ENCODE measurements at regions not wholly inside any gene's neighbourhood (a gene's known extent, or its start where the extent isn't known, plus 50 kb on each side); places are given as distances from the start of the nearest gene placed in this dataset.

DNA sequence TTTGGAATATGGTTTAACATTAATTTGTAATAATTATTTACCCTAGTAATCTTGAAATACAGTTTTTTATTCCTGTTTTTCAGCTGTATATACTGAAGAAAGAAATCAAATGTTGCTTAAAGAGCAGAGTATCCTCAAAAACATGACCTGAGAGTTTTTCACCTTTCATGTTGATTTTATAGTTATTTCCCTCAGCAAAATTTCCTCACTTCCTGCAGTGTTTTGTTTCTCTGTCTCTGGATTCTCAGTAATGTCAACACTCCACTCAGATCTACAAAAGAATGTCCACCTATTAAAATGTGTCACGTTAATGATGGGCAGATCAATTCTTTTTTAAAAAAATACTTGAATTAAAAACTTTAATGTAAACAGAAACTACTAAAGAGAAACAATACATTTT, 398.3 kb downstream of the ANXA1 start:
- no peaks in the 10 kb centered on the region; the same call in 1 of the 2 replicates for H3K9me3 ChIP-seq (ENCODE audit: control insufficient read depth, insufficient read depth, low read length)
- no peak for ATAC-seq (ENCODE audit: low read depth)
- H4K8ac ChIP-seq (ENCODE audit: low read depth in 2 of 2, low read length in 2 of 2): no peak overlapping the region
- no peak overlapping the region for H2AK9ac ChIP-seq (replicated peaks; ENCODE audit: low read depth, low read length, poor library complexity)
- H2BK20ac ChIP-seq (ENCODE audit: low read depth, low read length): no peak overlapping the region
- H2BK5ac ChIP-seq (ENCODE audit: low read depth, low read length, poor library complexity, severe bottlenecking): no peak overlapping the region
- H3K56ac ChIP-seq (ENCODE audit: extremely low read depth, insufficient read depth, low read length): no peak overlapping the region
- no CpG with 5 or more reads among the region's 1 CpG for WGBS, 2 experiments (ENCODE audit: extremely low coverage in 2 of 2, insufficient read length in 1 of 2)
- BruUV-seq (replicated peaks): no TSS peak
- H3K4me3 ChIP-seq (ENCODE audit: insufficient read depth, low read depth, low read length): no peak overlapping the region
- H3K9me1 ChIP-seq (ENCODE audit: insufficient read depth, low read length): no peaks in the 10 kb centered on the region
- CTCF ChIA-PET: no interaction called here
- H4K5ac ChIP-seq (ENCODE audit: low read depth, low read length): no peak overlapping the region
- H3K9ac ChIP-seq (ENCODE audit: low read depth, low read length): no peak overlapping the region
- H3K79me1 ChIP-seq (ENCODE audit: low read depth in 1 of 2, low read length in 2 of 2): no peaks in the 10 kb centered on the region
- dilution Hi-C loops (cut with HindIII; ENCODE audit: low sequenced_read_pairs, unreplicated experiment): no loop called here
- H3K27me3 ChIP-seq (ENCODE audit: control insufficient read depth, insufficient read depth, low read length): no peaks in the 10 kb centered on the region
- no peak overlapping the region for H3K14ac ChIP-seq (replicated peaks; ENCODE audit: low read depth, low read length)
- no peak overlapping the region for H3K4ac ChIP-seq (ENCODE audit: low read depth, low read length)
- H3K4me2 ChIP-seq (ENCODE audit: low read depth, low read length): no peak overlapping the region
- no peak overlapping the region for H2AFZ ChIP-seq (replicated peaks; ENCODE audit: low read length, poor library complexity)
- DNase-seq: no peak
- no peak overlapping the region for H4K91ac ChIP-seq (ENCODE audit: insufficient read depth, low read depth, low read length)
- H3K18ac ChIP-seq (ENCODE audit: low read depth, low read length): no peak overlapping the region
- no peak overlapping the region for H3K23ac ChIP-seq (ENCODE audit: low read depth, low read length)
- H3K4me1 ChIP-seq (ENCODE audit: control insufficient read depth, insufficient read depth, low read length): no peaks in the 10 kb centered on the region
- in situ Hi-C loops (cut with MboI; ENCODE audit: low sequenced_read_pairs): no loop called here
- no peaks in the 10 kb centered on the region for H4K20me1 ChIP-seq (ENCODE audit: insufficient read depth, low read length)
- intact Hi-C loops (cut with micrococcal nuclease): no loop called here
- H3K27ac ChIP-seq (ENCODE audit: insufficient read depth, low read length): no peak overlapping the region
- H2BK15ac ChIP-seq (ENCODE audit: low read depth, low read length): no peak overlapping the region
- no peak overlapping the region for H2AK5ac ChIP-seq (ENCODE audit: low read depth, low read length)
- POLR2A ChIA-PET (ENCODE audit: unreplicated experiment): no interaction called here
- no peaks in the 10 kb centered on the region for H3K36me3 ChIP-seq (ENCODE audit: control insufficient read depth, insufficient read depth, low read length)
- no peak for TF ChIP-seq USF2 (IDR thresholded peaks at IDR 0.05; ENCODE audit: low read depth, low read length)
- TF ChIP-seq BHLHE40 (IDR thresholded peaks at IDR 0.05; ENCODE audit: low read depth, low read length): no peak
- TF ChIP-seq POLR2A (IDR thresholded peaks at IDR 0.05; ENCODE audit: low read depth, low read length): no peak
- no peak for TF ChIP-seq CEBPB (IDR thresholded peaks at IDR 0.05; ENCODE audit: low read depth, low read length)
- TF ChIP-seq RFX5 (IDR thresholded peaks at IDR 0.05; ENCODE audit: low read depth, low read length): no peak
- TF ChIP-seq MXI1 (IDR thresholded peaks at IDR 0.05; ENCODE audit: borderline replicate concordance, low read depth, low read length): no peak
- TF ChIP-seq MAFK (IDR thresholded peaks at IDR 0.05; ENCODE audit: low read depth, low read length): no peak
- no peak for TF ChIP-seq RCOR1 (IDR thresholded peaks at IDR 0.05; ENCODE audit: insufficient replicate concordance, low read length)
- TF ChIP-seq, protein P1, sequence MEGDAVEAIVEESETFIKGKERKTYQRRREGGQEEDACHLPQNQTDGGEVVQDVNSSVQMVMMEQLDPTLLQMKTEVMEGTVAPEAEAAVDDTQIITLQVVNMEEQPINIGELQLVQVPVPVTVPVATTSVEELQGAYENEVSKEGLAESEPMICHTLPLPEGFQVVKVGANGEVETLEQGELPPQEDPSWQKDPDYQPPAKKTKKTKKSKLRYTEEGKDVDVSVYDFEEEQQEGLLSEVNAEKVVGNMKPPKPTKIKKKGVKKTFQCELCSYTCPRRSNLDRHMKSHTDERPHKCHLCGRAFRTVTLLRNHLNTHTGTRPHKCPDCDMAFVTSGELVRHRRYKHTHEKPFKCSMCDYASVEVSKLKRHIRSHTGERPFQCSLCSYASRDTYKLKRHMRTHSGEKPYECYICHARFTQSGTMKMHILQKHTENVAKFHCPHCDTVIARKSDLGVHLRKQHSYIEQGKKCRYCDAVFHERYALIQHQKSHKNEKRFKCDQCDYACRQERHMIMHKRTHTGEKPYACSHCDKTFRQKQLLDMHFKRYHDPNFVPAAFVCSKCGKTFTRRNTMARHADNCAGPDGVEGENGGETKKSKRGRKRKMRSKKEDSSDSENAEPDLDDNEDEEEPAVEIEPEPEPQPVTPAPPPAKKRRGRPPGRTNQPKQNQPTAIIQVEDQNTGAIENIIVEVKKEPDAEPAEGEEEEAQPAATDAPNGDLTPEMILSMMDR (conservative IDR thresholded peaks at IDR 0.05; ENCODE audit: low read depth, low read length): no peak
- TF ChIP-seq CHD1 (IDR thresholded peaks at IDR 0.05; ENCODE audit: low read depth, low read length): no peak
- TF ChIP-seq FOS (IDR thresholded peaks at IDR 0.05; ENCODE audit: low read depth, low read length): no peak
- no peak for TF ChIP-seq MAZ (IDR thresholded peaks at IDR 0.05; ENCODE audit: borderline replicate concordance, low read depth, low read length)
- no peak for TF ChIP-seq NFE2L2 (IDR thresholded peaks at IDR 0.05; ENCODE audit: low read depth, low read length)
- TF ChIP-seq ELK1 (IDR thresholded peaks at IDR 0.05; ENCODE audit: borderline replicate concordance, low read depth, low read length): no peak
- TF ChIP-seq SMC3 (IDR thresholded peaks at IDR 0.05; ENCODE audit: low read depth, low read length): no peak
- TF ChIP-seq RAD21 (IDR thresholded peaks at IDR 0.05; ENCODE audit: low read length): no peak
- H2BK120ac ChIP-seq (ENCODE audit: low read depth, low read length): no peak overlapping the region

Data from IMR-90 (cell line).